CD1c-positive myeloid dendritic cell (primary cell): ENCODE measurements at regions not wholly inside any gene's neighbourhood (a gene's known extent, or its start where the extent isn't known, plus 50 kb on each side); places are given as distances from the start of the nearest gene placed in this dataset.

ENCODE experiments used
- DNase-seq: peaks from one replicate; pipeline ENCODE4 v3.0.0-alpha.2; 2016; ENCODE audit errors: extremely low spot score

- no peak for DNase-seq
These were observed 492.9 kb upstream of the KIRREL3 start for GRCh38 chr11:127493330-127494022.

- no peak for DNase-seq
These were observed 491.5 kb upstream of the KIRREL3 start for GRCh38 chr11:127492029-127492428.

- no peak for DNase-seq
These were observed 491.0 kb upstream of the KIRREL3 start for GRCh38 chr11:127491589-127491988.

GRCh38 chr11:127490896-127491295, 490.3 kb upstream of the KIRREL3 start:
- DNase-seq: no peak

- DNase-seq: no peak
These were observed 485.0 kb upstream of the KIRREL3 start for GRCh38 chr11:127485541-127485940.

- no peak for DNase-seq
These were observed 480.8 kb upstream of the KIRREL3 start for GRCh38 chr11:127481391-127481790.

GRCh38 chr11:127478826-127479225, 478.3 kb upstream of the KIRREL3 start:
- DNase-seq: no peak

- no peak for DNase-seq
These were observed 474.2 kb upstream of the KIRREL3 start for GRCh38 chr11:127474766-127475165.

- no peak for DNase-seq
These were observed 471.9 kb upstream of the KIRREL3 start for GRCh38 chr11:127472505-127472904.

- no peak for DNase-seq
These were observed 471.1 kb upstream of the KIRREL3 start for GRCh38 chr11:127471662-127472061.

- no peak for DNase-seq
These were observed 469.8 kb upstream of the KIRREL3 start for GRCh38 chr11:127470306-127470884.

GRCh38 chr11:127464325-127464724, 463.8 kb upstream of the KIRREL3 start:
- DNase-seq: no peak

- DNase-seq: no peak
These were observed 461.4 kb upstream of the KIRREL3 start for GRCh38 chr11:127462065-127462344.

GRCh38 chr11:127461241-127462064, 460.9 kb upstream of the KIRREL3 start:
- no peak for DNase-seq

- no peak for DNase-seq
These were observed 458.0 kb upstream of the KIRREL3 start for GRCh38 chr11:127458561-127458960.

GRCh38 chr11:127454856-127455255, 454.3 kb upstream of the KIRREL3 start:
- no peak for DNase-seq

- DNase-seq: no peak
These were observed 452.0 kb upstream of the KIRREL3 start for GRCh38 chr11:127452533-127452932.

- no peak for DNase-seq
These were observed 451.3 kb upstream of the KIRREL3 start for GRCh38 chr11:127451861-127452260.

- no peak for DNase-seq
These were observed 447.5 kb upstream of the KIRREL3 start for GRCh38 chr11:127448101-127448500.

- no peak for DNase-seq
These were observed 444.9 kb upstream of the KIRREL3 start for GRCh38 chr11:127445476-127445875.

GRCh38 chr11:127443297-127443696, 442.7 kb upstream of the KIRREL3 start:
- no peak for DNase-seq

- no peak for DNase-seq
These were observed 440.0 kb upstream of the KIRREL3 start for GRCh38 chr11:127440616-127441015.

- no peak for DNase-seq
These were observed 424.7 kb upstream of the KIRREL3 start for GRCh38 chr11:127425281-127425680.
